Activated T-helper 1 cell treated with anti-CD3 and anti-CD28 coated beads, Interleukin-2, amount 50 U/mL, for 16 hours (primary cell): ENCODE measurements at regions not wholly inside any gene's neighbourhood (a gene's known extent, or its start where the extent isn't known, plus 50 kb on each side); places are given as distances from the start of the nearest gene placed in this dataset.

Experiments used
- DNase-seq, 2 donors: peaks; one replicate each; pipeline ENCODE4 v3.0.0-alpha.2; 2020; ENCODE audit warnings: low read depth in 1 of 2, low spot score in 1 of 2

DNA sequence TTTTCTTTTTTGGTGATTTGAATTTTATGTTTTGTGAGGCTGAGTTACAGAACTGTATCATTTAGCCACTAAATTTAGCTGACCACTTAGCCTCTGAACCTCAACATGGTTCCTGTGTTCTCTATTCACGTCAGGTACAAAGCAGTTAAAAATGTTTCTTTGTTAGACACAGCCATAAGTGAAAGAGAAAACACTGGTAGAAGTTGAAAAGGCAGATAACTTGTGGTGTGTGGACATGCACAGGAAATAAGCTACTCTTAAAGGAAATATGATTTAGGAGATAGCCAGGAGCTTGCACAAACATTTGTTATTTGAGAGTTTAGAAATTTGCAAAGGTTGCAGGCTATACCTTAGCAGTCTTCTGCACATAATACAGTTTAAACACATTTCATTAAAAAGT lies 171.0 kb upstream of the RPS6KA3 start:
- no peak for DNase-seq

DNA sequence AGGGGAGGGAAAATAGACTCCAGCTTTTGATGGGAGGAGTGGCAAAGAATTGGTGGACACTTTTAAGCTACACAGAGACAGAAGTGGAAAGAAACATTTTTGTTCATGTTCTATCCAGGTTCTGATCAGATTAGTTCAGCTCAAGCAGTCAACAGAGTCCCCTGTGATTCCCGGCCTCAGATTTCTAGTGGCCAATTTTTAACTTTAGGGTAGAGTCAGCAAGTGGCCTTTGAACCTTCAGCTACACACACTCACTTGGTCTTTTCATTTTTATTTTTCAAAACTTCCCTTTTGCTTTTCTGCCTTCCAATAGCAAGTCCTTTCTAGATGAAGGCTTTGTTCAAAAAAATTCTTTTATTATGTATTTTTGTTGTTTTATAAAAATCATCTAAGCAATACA lies 169.2 kb upstream of the RPS6KA3 start:
- no peak for DNase-seq

GRCh38 chrX:20434986-20435385 lies 168.3 kb upstream of the RPS6KA3 start:
- DNase-seq: no peak

DNA sequence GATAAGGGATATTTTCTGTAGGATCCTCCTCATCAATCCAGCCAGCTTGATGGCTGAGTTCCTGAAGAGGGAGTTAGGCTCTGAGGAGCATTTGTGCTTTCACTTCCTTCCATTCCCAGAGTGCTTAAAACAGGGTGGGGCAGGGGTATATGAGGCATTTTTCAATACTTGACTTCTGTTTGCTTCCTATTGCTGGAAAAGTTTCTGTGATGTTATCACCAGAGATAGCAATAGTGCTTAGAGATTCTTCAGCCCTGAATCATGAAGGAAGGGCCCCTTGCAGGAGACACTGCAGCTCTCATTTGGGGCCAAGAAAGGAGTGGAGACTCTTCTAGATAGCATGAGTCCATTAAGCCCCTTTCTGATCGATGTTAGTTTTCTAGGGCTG lies 166.7 kb upstream of the RPS6KA3 start:
- no peak for DNase-seq

DNA sequence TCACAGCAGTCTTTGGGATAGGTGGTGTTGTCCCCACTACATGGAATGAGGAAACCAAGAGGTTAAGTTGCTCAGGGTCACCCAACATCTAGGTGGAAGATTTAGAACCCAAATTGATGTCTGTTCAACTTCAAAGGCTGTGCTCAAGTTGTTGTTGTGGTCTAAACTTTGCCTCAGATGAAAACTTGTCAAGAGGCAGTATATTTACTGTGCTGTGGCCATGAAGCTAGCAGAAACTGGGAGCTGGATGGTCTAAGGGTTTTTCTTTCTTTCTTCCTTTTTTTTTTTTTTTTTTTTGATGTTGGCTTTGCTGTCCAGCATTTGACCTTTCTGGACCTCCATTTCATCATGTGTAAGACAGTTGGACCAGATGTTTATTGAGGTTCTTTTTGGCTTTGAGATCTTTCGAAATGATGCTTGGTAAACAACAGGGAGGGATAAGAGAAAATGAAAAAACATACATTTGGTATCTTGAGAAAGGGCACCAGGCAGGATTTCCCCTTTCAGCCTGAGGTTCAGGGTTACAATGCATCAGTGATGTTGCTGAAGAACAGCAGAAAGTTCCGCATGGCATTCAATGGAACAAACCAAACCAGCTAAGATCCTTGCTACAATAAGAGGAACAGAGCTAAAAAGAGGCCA lies 166.2 kb upstream of the RPS6KA3 start:
- no peak for DNase-seq

DNA sequence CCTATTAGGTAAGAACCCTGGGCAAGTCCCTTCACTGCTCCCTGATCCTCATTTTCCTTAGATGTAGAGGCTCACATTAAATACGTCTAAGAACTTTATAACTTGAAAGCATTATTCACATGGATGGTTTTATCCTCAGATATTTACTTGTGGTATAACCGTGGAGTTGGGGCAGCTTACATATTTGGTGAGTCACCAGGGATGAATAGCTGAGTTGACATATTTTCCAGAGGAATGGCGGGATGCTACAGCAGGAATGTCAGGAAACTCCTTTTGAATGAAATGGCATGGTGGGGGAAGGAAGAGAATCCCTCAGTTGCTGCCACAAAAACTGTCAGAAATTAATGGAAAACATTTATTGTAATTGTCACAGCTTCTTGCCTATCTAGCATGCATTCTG lies 165.3 kb upstream of the RPS6KA3 start:
- no peak for DNase-seq

- DNase-seq: no peak
Observed at GRCh38 chrX:20431486-20431885, 164.8 kb upstream of the RPS6KA3 start.

- no peak for DNase-seq
Observed at GRCh38 chrX:20427173-20427770, 160.6 kb upstream of the RPS6KA3 start.

DNA sequence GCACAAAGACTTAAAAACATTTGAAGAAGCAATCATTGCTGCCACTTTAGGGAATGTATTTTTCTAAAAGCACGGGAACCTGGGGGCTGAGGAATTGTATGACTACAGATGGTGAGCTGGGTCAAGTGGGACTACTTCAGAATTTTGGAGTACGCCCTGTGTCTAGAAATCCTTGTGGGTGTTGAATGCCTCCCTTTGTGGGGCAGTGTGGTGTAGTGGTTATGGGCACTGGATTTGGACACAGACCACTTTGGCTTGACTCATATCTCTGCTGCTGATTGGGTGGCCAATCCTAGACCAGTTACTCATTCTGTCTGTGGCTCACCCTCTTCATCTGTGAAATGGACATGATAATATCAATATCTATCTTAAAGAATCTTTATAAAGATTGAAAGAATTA lies 155.0 kb upstream of the RPS6KA3 start:
- no peak for DNase-seq

DNA sequence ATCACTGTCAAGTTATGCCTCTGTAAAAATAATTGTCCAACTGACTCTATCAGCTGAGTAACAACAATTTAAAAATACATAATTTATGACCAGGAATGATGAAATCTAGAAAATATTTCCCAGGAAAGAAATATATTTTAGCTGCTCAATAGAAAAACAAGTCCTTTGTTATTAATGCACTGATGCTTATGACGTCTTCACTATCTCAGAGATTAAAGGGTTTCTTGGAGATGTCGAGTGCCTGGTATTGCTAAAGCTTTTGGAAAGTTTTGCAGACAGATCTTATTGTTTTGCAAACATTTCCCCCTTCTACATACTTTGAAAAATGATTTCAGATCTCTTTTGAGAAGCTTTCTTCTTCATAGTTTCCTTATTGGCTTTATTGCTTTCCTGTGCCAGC lies 154.6 kb upstream of the RPS6KA3 start:
- DNase-seq: no peak

DNA sequence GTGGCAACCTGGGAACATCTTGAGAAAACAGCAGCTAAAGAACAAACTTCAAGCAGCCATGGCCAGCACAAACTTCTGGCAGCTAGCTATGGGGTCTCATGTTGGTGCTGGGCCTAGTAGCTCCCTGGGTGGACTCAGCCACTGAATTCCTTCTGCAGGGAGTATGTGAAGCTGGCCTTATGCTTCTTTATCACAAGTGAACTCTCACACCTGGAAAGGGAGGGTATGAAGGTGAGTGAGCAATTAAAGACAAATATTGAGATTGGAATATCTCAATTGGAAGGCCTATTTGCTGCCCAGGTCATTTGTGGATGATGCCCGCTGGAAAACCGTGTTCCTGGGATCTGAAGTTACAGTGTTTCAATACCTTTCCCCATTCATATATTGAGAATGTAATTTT lies 153.3 kb upstream of the RPS6KA3 start:
- DNase-seq: no peak

DNA sequence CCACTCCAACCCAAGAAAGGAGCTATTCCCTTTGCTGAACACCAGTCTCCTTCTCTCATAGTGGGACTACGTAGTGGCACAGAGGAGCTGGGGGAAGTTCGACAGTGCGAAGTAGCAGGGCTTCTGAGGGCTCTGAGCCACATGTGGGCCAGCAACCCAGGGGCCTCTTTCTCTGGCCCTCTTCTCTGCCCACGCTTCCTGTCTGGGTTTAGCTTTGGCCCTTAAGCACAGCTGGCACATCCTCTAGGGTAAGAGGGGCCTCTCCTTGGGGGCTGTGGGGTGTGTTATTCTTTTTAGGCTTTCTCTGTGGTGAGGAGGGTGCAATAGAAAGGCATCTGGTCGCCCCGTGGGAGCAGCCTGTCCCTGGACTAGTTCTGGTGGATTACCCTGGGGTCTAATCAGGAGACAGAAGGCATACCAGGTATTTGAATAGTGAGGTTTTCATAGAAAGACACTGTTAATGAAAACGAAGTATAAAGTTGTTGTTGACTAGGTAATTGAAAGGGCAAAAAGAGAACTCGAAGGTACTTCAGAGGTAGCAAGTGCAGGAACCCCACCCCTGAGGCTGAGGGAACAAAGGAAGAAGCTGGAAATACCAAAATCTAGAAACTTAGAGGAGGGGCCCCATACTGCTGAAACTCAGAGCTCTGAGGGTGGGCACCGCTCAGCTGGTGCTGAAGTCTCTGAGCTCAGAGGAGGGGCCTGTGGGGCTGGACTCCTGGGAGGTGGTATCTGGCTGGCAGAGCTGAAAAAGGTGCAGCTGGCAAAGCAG lies 151.9 kb upstream of the RPS6KA3 start:
- no peak for DNase-seq

DNA sequence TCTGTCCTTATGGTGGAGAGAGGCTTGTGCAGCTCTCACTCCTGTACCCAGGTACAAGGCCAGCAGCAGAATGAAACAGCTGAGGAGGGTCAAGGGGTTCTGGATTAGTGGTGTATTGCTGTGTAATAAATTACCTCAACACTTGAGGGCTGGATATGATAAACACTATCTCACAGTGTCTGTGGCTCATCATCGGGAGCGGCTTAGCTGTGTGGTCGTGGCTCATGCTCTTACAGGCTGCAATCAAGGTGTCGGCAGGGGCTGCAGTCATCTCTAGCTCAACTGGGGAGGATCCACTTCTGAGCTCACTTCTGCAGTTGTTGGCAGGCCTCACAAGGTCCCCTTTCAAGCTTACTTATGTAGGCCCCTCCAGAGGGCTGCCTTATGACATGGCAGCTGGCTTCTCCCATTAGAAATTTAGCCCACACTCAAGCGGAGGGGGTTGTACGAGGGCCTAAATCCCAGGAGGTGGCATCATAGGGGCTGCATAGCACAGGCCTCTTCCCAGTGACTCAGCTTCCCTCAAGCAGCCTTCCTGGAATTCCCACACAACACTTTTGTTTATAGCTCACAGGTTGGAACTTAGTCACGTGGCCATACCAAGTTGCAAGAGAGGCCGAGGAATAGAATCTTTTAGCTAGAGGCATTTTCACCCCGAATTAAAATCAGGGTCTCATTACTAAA lies 148.2 kb upstream of the RPS6KA3 start:
- no peak for DNase-seq

GRCh38 chrX:20414066-20414465 lies 147.4 kb upstream of the RPS6KA3 start:
- DNase-seq: no peak

- peak in 1 of 2 donors; percentile 16 for DNase-seq
Observed at GRCh38 chrX:20412871-20413486, 146.3 kb upstream of the RPS6KA3 start.

- DNase-seq: no peak
Observed at GRCh38 chrX:20410540-20410939, 143.8 kb upstream of the RPS6KA3 start.

GRCh38 chrX:20409991-20410390 lies 143.3 kb upstream of the RPS6KA3 start:
- DNase-seq: no peak

GRCh38 chrX:20402956-20403355 lies 136.2 kb upstream of the RPS6KA3 start:
- no peak for DNase-seq

DNA sequence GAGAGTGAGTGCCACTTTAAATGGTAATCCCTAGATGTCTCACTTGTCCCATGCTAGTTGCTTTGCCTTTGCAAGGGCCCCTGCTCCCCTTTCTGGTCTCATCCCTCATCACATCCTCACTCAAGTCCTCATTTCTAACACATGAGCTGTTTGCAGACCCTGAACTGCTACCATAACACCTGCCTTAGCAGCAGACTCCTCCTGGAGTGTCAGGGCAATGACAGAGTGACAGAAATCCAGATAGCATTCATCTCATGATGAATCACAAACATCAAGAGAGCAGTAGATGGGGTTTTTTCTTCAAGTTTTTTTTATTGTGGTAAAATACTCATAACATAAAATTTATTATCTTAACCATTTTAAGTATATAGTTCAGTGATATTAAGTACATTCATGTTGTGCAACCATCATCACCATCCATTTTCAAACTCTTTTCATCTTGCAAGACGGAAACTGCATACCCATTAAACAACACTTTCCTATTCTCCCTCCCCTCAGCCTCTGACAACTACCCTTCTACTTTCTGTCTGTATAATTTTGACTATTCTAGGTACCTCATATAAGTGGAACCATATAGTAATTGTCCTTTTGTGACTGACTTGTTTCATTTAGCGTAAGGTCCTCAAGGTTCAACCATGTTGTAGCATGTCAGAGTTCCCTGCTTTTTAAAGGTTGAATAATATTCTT lies 133.2 kb upstream of the RPS6KA3 start:
- no peak for DNase-seq

GRCh38 chrX:20397587-20397986 lies 130.9 kb upstream of the RPS6KA3 start:
- DNase-seq: no peak

GRCh38 chrX:20394451-20394850 lies 127.7 kb upstream of the RPS6KA3 start:
- no peak for DNase-seq
